ENCODE measurements at regions not wholly inside any gene's neighbourhood (a gene's known extent, or its start where the extent isn't known, plus 50 kb on each side); places are given as distances from the start of the nearest gene placed in this dataset.

- Histone ChIP-seq H3K4me3 (ENCODE audit: low read depth in 1 of 2, low read length in 1 of 2) (no peak overlapping the region), H3K27me3 (peaks cover 32% of the 10 kb centered on the region), H3K9me3 (no peaks in the 10 kb centered on the region), H3K36me3 (no peaks in the 10 kb centered on the region), H3K4me1 (ENCODE audit: control insufficient read depth in 1 of 2, insufficient read depth in 1 of 2, low read depth in 1 of 2, low read length in 1 of 2) (no peaks in the 10 kb centered on the region), H3K27ac (no peak overlapping the region)
- TF ChIP-seq, protein P1, sequence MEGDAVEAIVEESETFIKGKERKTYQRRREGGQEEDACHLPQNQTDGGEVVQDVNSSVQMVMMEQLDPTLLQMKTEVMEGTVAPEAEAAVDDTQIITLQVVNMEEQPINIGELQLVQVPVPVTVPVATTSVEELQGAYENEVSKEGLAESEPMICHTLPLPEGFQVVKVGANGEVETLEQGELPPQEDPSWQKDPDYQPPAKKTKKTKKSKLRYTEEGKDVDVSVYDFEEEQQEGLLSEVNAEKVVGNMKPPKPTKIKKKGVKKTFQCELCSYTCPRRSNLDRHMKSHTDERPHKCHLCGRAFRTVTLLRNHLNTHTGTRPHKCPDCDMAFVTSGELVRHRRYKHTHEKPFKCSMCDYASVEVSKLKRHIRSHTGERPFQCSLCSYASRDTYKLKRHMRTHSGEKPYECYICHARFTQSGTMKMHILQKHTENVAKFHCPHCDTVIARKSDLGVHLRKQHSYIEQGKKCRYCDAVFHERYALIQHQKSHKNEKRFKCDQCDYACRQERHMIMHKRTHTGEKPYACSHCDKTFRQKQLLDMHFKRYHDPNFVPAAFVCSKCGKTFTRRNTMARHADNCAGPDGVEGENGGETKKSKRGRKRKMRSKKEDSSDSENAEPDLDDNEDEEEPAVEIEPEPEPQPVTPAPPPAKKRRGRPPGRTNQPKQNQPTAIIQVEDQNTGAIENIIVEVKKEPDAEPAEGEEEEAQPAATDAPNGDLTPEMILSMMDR (IDR thresholded peaks at IDR 0.05), result no peak
Measured at GRCh38 chr3:174430986-174431385, 428.1 kb upstream of the NAALADL2 start.

DNA sequence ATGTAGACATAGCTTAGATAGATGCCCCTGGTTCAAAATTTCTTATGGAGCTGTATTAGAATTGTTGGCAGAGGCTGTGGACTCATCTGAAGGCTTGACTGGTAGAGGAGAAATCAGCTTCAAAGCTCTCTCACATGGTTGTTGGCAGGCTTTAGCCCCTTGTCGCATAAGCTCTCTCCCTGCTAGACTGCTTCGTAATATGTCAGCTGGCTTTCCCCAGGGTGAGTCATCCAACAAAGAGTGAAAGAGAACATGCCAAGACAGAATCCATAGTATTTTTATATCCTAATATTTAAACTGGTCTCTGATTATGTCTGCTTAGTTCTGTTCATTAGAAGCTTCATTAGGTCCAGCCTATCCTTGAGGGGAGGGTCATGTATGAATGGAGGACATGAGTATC, 427.4 kb upstream of the NAALADL2 start:
- Histone ChIP-seq H3K36me3 (no peaks in the 10 kb centered on the region), H3K4me3 (ENCODE audit: low read depth in 1 of 2, low read length in 1 of 2) (no peak overlapping the region), H3K27me3 (peaks cover 40% of the 10 kb centered on the region), H3K27ac (no peak overlapping the region), H3K9me3 (no peaks in the 10 kb centered on the region), H3K4me1 (ENCODE audit: control insufficient read depth in 1 of 2, insufficient read depth in 1 of 2, low read depth in 1 of 2, low read length in 1 of 2) (peaks cover 0 to 5% of the 10 kb centered on the region in 2 experiments)
- TF ChIP-seq, protein P1 (IDR thresholded peaks at IDR 0.05), result no peak

DNA sequence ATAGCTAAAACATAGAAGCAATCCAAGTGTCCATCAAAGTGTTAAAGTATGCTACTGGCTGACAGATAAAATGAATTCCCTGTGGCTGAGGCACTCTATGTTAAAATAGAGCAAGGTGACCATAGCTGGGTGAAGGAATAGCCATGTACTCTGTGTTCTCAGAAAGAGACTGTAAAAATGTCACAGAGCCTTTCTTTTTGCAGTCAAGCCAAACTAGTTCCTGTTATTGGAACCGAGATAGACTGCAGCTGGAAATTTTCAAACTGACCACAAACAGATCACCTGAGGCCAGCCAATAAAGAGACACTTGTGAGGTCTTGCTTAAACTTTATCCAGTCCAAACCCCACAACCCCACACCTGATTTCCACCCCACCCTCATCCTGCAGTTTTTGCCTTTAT, 422.8 kb upstream of the NAALADL2 start:
- peaks cover 21 to 27% of the 10 kb centered on the region in 2 experiments for H3K4me1 ChIP-seq (ENCODE audit: control insufficient read depth in 1 of 2, insufficient read depth in 1 of 2, low read depth in 1 of 2, low read length in 1 of 2)
- H3K36me3 ChIP-seq, result no peaks in the 10 kb centered on the region
- H3K4me3 ChIP-seq (ENCODE audit: low read depth in 1 of 2, low read length in 1 of 2), result no peak overlapping the region
- H3K27ac ChIP-seq, result no peak overlapping the region
- no peaks in the 10 kb centered on the region for H3K9me3 ChIP-seq
- TF ChIP-seq, protein P1 (IDR thresholded peaks at IDR 0.05), result no peak
- peaks cover 71% of the 10 kb centered on the region for H3K27me3 ChIP-seq

DNA sequence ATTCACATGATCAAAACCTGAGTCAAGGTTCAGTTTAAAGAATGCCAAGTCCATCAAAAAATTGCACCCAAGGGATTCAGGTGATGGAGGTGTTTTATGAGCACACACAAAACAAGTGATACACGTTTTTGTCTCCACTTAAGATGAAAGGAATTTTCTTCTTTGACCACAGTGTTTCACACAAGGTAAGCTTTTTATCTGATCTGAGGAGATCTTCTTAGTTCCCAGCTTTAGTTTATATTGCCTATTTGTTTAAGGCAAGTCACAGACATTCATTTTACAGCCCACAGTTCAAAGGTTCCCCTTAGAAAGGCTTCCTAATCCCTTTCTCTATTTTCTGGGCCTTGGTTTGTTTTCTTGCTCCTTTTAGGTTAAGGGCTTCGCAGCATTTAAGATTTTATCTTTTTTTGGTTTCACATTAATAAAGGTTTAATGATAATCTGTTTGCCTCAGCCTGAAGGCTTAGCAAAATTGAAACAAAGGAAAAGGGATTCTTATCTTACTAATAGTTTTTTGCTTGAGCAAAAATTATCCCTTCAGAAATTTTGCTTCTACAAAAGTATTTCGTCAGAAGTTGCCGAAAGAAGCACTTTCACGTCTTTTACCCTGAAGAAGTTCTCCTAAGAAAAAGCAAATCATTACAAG, 420.5 kb upstream of the NAALADL2 start:
- no peaks in the 10 kb centered on the region for H3K9me3 ChIP-seq
- H3K27me3 ChIP-seq, result peaks cover 94% of the 10 kb centered on the region
- no peaks in the 10 kb centered on the region for H3K36me3 ChIP-seq
- TF ChIP-seq, protein P1 (IDR thresholded peaks at IDR 0.05), result no peak
- H3K27ac ChIP-seq, result no peak overlapping the region
- no peak overlapping the region for H3K4me3 ChIP-seq (ENCODE audit: low read depth in 1 of 2, low read length in 1 of 2)
- H3K4me1 ChIP-seq (ENCODE audit: control insufficient read depth in 1 of 2, insufficient read depth in 1 of 2, low read depth in 1 of 2, low read length in 1 of 2), result peaks cover 26 to 34% of the 10 kb centered on the region in 2 experiments

DNA sequence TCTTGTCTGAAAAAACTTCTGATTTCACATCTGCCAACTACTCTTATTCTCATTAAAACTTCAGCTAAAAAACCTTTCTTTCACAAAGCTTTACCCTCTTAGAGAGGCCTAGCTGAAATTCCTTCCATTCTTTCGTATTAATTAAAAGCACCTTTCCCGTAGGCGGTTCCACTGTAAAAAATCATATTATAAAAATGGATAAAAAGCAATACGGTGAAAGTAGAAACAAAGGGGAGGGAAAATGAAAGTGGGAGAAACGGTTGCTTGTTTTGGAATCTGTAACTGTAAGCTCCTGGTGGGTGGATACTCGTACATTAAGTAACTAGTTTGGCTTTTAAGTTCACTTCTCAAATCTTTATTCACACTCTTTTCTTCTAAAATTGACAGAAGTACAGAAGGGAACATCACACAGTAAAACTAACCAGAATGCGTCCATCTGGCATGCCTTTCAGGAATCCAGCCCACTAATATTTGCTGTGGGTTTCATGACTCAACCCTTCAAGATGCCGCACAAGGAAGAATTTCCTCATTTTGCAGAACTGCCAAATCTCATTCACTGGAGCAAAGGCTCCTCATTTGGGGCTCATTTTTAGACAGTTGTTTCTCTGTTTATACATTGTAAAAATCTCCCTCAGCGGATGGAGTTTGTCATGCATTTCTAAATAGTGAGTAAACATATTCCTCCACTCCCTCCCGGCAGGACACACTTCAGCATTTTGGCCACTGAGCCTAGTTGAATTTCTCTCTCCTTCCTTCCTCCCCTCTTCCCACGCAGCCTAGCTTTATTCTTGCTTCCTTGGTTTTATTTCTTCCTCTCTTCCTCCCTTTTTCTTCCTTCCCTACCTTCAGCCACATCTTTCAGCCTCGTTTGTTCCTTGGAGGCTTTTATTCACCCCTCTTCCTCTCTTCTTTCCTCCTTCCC, 419.5 kb upstream of the NAALADL2 start:
- no peaks in the 10 kb centered on the region for H3K9me3 ChIP-seq
- H3K27me3 ChIP-seq, result peaks cover 90% of the 10 kb centered on the region
- no peak overlapping the region for H3K27ac ChIP-seq
- TF ChIP-seq, protein P1 (IDR thresholded peaks at IDR 0.05), result no peak
- no peaks in the 10 kb centered on the region for H3K36me3 ChIP-seq
- peaks cover 32 to 43% of the 10 kb centered on the region in 2 experiments for H3K4me1 ChIP-seq (ENCODE audit: control insufficient read depth in 1 of 2, insufficient read depth in 1 of 2, low read depth in 1 of 2, low read length in 1 of 2)
- peak overlapping the region in 1 of 2 experiments; percentile 65 for H3K4me3 ChIP-seq (ENCODE audit: low read depth in 1 of 2, low read length in 1 of 2)

Measured in neutrophil (primary cell).